ENCODE measurements at regions not wholly inside any gene's neighbourhood (a gene's known extent, or its start where the extent isn't known, plus 50 kb on each side); places are given as distances from the start of the nearest gene placed in this dataset.

GRCh38 chr6:101266063-101266462 is 127.4 kb upstream of the GRIK2 start:
- H3K36me3 ChIP-seq (ENCODE audit: low read length) = no peaks in the 10 kb centered on the region
- no peaks in the 10 kb centered on the region for H3K9me2 ChIP-seq (replicated peaks; ENCODE audit: insufficient read depth, low read length)
- H3K79me2 ChIP-seq (ENCODE audit: insufficient read depth, low read length) = no peaks in the 10 kb centered on the region
- no peaks in the 10 kb centered on the region for H3K27me3 ChIP-seq (ENCODE audit: low read length)
- H3K27ac ChIP-seq (ENCODE audit: low read depth, low read length) = no peak overlapping the region
- H3K9ac ChIP-seq (ENCODE audit: low read length) = no peak overlapping the region
- H4K20me1 ChIP-seq (ENCODE audit: low read depth, low read length) = no peaks in the 10 kb centered on the region
- H3K4me3 ChIP-seq (ENCODE audit: insufficient read depth, low read length, poor library complexity, severe bottlenecking) = no peak overlapping the region
- H2AFZ ChIP-seq (ENCODE audit: low read depth, low read length, severe bottlenecking) = no peak overlapping the region
- no peak for TF ChIP-seq EZH2phosphoT487 (conservative IDR thresholded peaks at IDR 0.05; ENCODE audit: low read length)
- TF ChIP-seq, protein P1, sequence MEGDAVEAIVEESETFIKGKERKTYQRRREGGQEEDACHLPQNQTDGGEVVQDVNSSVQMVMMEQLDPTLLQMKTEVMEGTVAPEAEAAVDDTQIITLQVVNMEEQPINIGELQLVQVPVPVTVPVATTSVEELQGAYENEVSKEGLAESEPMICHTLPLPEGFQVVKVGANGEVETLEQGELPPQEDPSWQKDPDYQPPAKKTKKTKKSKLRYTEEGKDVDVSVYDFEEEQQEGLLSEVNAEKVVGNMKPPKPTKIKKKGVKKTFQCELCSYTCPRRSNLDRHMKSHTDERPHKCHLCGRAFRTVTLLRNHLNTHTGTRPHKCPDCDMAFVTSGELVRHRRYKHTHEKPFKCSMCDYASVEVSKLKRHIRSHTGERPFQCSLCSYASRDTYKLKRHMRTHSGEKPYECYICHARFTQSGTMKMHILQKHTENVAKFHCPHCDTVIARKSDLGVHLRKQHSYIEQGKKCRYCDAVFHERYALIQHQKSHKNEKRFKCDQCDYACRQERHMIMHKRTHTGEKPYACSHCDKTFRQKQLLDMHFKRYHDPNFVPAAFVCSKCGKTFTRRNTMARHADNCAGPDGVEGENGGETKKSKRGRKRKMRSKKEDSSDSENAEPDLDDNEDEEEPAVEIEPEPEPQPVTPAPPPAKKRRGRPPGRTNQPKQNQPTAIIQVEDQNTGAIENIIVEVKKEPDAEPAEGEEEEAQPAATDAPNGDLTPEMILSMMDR (IDR thresholded peaks at IDR 0.05; ENCODE audit: insufficient read depth, low read length, poor library complexity, severe bottlenecking) = no peak
- no peak overlapping the region for H3K4me2 ChIP-seq (ENCODE audit: low read depth, low read length, poor library complexity, severe bottlenecking)
- no peaks in the 10 kb centered on the region for H3K9me3 ChIP-seq (ENCODE audit: insufficient read depth, low read length)
- H3F3A ChIP-seq (ENCODE audit: insufficient read depth) = no peaks in the 10 kb centered on the region

DNA sequence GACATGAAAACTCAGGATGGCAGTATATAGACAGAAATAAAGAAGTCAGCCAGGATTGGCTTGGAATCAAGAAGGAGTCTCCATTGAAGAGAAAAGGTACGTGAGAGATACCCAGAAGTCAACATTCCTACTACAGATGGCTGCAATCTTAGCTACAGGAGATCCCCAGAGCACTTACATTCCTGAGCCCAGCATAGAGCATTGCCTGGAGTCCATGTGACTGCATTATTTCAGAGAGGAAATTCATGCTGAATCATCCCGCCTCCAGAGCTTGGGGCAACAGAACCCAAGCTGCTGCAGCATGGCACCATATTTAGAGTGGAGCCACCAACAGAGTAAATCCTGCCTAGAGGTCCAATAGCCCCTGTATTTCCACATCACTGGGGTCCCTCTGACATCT is 125.0 kb upstream of the GRIK2 start:
- no peaks in the 10 kb centered on the region for H3K27me3 ChIP-seq (ENCODE audit: low read length)
- H3K79me2 ChIP-seq (ENCODE audit: insufficient read depth, low read length) = no peaks in the 10 kb centered on the region
- H3K9me2 ChIP-seq (replicated peaks; ENCODE audit: insufficient read depth, low read length) = no peaks in the 10 kb centered on the region

DNA sequence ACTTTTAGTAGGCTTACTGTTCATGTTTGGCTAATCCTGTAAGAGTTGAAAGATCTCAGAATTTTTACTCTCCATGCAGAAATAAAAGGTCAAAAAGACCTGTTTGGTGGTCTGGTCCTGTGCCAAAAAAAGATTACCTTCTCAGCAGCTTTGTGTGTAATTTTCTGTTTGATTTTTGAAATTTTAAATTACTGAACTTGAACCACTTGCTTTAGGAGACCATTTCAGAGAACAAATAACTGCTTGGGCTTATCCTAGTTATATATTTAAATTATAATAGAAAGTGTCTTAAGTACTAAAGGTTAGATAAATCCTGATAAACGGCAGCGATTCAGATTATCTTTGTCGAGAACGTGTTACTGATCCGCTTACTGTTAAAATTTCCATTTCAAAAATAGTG is 118.3 kb upstream of the GRIK2 start:
- Histone ChIP-seq H3K9ac (ENCODE audit: low read length) (no peak overlapping the region), H3K27me3 (ENCODE audit: low read length) (no peaks in the 10 kb centered on the region), H3F3A (ENCODE audit: insufficient read depth) (no peaks in the 10 kb centered on the region), H3K9me3 (ENCODE audit: insufficient read depth, low read length) (no peaks in the 10 kb centered on the region), H3K79me2 (ENCODE audit: insufficient read depth, low read length) (no peaks in the 10 kb centered on the region), H4K20me1 (ENCODE audit: low read depth, low read length) (no peaks in the 10 kb centered on the region), H3K4me3 (ENCODE audit: insufficient read depth, low read length, poor library complexity, severe bottlenecking) (no peak overlapping the region), H2AFZ (ENCODE audit: low read depth, low read length, severe bottlenecking) (no peak overlapping the region), H3K9me2 (replicated peaks; ENCODE audit: insufficient read depth, low read length) (no peaks in the 10 kb centered on the region), H3K4me2 (ENCODE audit: low read depth, low read length, poor library complexity, severe bottlenecking) (no peak overlapping the region), H3K27ac (ENCODE audit: low read depth, low read length) (no peak overlapping the region), H3K36me3 (ENCODE audit: low read length) (no peaks in the 10 kb centered on the region)
- TF ChIP-seq, protein P1 (IDR thresholded peaks at IDR 0.05; ENCODE audit: insufficient read depth, low read length, poor library complexity, severe bottlenecking) = no peak
- no peak for TF ChIP-seq EZH2phosphoT487 (conservative IDR thresholded peaks at IDR 0.05; ENCODE audit: low read length)

More for the DNA sequence above, 125.0 kb upstream of the GRIK2 start:
- Histone ChIP-seq H3K9me3 (ENCODE audit: insufficient read depth, low read length) (no peaks in the 10 kb centered on the region), H3K36me3 (ENCODE audit: low read length) (no peaks in the 10 kb centered on the region), H3K9ac (ENCODE audit: low read length) (no peak overlapping the region), H3K4me2 (ENCODE audit: low read depth, low read length, poor library complexity, severe bottlenecking) (no peak overlapping the region), H4K20me1 (ENCODE audit: low read depth, low read length) (no peaks in the 10 kb centered on the region), H3F3A (ENCODE audit: insufficient read depth) (no peaks in the 10 kb centered on the region), H3K27ac (ENCODE audit: low read depth, low read length) (no peak overlapping the region), H3K4me3 (ENCODE audit: insufficient read depth, low read length, poor library complexity, severe bottlenecking) (no peak overlapping the region), H2AFZ (ENCODE audit: low read depth, low read length, severe bottlenecking) (no peak overlapping the region)
- no peak for TF ChIP-seq EZH2phosphoT487 (conservative IDR thresholded peaks at IDR 0.05; ENCODE audit: low read length)
- TF ChIP-seq, protein P1 (IDR thresholded peaks at IDR 0.05; ENCODE audit: insufficient read depth, low read length, poor library complexity, severe bottlenecking) = no peak

All from SU-DHL-6 (cell line).